ENCODE measurements at regions not wholly inside any gene's neighbourhood (a gene's known extent, or its start where the extent isn't known, plus 50 kb on each side); places are given as distances from the start of the nearest gene placed in this dataset.
"Not testable (repeated sequence)": the region's sequence is repeated elsewhere in the genome, so short reads cannot be mapped to it uniquely, and the experiment has no call there.

DNA sequence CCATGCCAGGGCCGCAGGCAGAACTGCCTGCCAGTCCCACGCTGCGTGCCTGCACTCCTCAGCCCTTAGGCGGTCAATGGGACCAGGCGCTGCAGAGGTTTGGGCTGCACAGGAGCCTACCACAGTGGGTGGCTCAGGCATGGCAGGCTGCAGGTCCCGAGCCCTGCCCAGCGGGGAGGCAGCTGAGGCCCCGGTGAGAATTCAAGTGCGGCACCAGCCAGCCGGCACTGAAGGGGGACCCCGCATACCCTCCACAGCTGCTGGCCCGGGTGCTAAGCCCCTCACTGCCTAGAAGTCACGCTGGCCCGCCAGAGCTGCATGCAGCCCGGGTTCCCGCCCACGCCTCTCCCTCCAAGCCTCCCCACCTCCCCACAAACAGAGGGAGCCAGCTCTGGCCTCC is 302.5 kb upstream of the UGT8 start:
- DNase-seq (ENCODE audit: low read depth): no peak

DNA sequence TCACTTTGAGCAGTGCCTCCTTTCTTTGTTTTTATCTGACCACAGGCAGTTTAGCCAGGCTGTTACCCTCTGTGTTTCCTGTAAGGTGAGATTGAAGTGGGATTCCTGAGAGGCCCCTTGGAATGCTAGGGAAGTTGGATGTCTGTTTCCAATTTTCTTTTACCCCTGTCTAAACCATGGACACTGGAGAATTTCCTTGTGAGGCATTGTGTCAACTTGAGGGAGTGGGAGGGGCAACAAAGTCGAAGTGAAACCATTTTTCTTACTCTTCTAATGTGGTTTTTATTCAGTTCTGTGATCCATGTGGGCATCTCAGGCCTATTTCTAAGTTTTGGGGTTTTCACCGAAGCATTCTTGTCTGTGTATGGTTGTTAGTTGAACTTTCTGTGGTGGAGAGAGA is 296.1 kb upstream of the UGT8 start:
- no peak for DNase-seq (ENCODE audit: low read depth)

DNA sequence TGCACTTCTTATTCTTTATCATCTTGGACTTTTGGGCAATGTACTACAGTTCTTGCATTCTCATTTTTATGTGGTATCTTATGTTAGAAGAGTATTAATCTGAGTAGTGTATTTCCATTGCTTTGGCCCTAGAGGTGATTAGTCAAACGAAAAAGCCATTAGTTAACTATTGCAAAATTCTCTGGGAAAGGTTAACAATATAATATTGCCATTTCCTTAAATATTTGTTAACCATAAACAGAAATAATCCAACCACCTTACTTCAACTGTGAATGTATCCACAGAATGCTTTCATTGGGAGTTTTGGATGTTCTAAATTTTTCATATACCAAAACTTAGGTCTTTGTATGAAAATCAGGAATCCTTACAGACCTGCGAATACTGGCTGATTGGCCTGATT is 294.6 kb upstream of the UGT8 start:
- no peak for DNase-seq (ENCODE audit: low read depth)

DNA sequence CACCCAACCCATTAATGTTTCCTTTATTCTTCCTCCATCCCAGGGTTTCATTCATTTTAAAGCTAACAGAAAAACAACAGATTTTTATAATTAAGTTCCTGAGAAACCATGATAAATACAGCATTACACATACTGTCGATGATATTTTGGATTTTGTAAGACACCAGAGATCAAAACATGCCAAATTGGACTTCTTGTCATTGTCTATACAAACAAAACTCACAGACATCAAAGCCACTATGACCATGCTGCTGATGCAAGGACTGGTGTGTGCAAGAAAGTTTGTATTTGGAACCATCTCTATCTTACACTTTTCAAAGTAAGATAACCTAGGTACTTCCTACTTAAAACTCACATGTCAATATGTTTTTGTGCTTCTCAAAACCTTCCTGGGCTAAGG is 294.0 kb upstream of the UGT8 start:
- no peak for DNase-seq (ENCODE audit: low read depth)

DNA sequence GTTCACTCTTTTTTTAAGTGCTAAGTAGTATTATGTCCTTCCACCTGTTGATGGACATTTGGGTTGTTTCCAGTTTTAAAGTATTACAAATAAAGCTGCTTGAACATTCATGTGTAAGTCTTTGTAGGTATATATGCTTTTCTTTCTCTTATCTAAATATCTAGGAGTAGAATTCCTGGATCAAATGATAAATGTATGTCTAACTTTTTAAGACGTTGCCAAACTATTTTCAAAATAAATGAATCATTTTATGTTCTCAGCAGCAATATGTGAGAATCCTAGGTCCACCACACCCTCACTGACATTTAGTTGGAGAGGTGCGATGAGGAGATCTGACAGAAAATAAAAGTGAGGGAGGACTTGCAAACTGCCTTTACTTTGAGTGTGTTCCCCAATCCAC is 291.7 kb upstream of the UGT8 start:
- DNase-seq (ENCODE audit: low read depth): no peak

DNA sequence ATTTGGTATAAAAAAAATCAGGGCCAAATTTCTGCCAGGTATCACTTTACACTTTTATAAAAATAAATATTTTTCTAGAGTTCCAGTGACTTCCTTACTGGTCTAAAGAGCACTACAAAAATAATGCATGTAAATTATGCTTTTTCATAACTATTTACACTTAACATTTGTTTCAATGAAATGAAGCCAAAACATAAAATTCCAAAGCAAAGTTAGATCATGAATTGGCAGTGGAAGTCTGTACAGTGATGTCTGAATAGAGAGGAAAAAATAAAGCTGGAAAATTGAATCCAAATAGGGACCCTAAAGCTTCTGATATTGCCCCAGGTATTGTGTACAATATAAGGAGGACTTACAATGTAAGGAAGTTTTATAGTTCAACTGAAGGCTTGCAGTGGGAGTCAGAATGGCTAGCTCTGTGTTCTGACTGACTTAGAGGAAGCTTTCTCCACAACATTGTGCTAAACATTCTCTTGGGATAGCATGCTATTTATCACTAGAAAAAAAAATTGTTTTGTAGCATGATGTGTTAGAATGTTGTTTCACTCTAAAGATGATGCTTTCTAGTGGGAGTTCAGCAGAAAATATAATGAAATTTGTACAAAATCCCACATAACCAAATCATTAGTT is 288.2 kb upstream of the UGT8 start:
- no peak for DNase-seq (ENCODE audit: low read depth)

DNA sequence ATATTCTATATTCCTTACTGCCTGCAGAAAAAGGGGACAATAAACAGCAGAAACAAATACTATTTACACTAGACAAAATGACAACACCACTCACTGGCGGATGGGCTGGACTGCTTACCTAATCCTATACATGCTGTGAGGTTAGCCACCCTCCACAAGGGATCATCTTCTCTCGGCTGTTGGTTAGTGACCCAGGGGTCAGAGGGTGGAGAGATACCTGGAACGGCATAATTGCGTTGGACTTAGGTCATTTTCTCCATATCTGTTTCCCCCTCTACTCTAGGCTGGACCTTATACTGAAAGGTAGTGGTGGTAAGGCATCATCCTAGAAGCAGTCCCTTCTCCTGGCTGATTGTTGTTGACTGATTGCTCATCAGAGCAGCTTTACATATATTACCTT is 286.8 kb upstream of the UGT8 start:
- no peak for DNase-seq (ENCODE audit: low read depth)

DNA sequence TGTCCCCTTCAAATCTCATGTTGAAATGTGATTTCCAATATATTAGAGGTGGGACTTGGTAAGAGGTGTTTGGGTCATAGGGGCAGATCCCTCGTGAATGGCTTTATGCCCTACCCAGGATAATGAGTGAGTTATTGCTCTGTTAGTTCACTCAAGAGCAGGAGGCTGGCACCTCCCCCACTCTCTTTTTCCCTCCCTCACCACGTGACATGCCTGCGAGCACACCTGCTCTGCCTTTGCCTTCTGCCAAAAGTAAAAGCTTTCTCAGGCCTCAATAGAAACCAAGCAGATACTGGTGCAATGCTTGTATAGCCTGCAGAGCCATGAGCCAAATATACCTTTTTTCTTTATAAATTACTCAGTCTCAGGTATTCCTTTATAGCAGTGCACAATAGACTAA is 286.3 kb upstream of the UGT8 start:
- no peak for DNase-seq (ENCODE audit: low read depth)

DNA sequence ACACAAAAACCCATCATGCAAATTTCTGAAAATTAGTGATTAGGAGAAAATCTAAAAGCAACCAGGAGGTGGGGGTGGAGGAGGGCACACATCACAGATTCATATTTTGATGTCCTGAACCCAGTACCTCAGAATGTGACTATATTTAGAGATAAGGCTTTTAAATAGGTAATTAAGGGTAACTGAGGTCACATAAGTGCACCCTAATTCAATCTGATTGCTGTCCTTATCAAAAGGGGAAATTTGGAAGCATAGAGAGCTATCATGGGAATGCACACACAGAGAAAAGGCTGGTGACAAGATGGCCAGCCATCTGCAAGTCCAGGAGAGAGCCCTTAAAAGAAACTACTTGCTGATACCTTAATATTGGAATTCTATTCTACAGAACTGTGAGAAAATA is 281.8 kb upstream of the UGT8 start:
- no peak for DNase-seq (ENCODE audit: low read depth)

DNA sequence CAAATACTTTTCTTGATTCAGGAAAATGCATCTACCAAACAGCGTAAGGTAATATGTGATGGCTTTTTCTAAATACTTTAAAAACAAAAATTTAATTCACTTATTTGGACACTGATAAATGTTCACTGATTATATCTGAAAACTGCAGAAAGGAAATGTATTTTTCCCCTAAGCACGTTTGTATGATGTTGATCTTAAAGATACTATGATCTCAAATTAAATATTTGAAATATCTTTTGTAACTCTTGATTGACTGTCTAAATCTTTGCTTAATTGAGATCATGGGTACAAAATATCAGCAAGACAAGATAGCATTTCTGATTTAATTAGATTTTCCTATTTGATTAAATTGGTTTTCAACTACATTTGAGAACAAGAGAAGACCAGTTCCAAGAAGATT is 281.0 kb upstream of the UGT8 start:
- DNase-seq (ENCODE audit: low read depth): no peak

DNA sequence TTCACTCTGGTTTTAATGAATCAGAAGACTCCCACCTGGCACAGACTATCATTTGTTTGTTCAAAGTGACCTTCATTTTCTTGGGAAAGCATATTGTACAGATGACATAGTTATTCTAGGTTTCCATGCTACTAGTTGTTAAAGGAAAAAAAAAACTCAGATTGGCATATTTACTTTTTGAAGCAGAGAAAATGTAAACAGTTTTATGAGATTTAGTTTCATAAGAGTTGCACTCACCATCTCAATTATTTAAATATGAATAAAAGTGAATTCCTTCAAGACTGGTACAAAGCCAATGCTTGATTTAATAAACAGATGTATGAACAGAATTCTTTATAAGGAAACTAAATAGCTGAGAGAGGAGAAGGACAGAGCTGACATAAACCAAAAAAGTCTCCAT is 280.3 kb upstream of the UGT8 start:
- no peak for DNase-seq (ENCODE audit: low read depth)

DNA sequence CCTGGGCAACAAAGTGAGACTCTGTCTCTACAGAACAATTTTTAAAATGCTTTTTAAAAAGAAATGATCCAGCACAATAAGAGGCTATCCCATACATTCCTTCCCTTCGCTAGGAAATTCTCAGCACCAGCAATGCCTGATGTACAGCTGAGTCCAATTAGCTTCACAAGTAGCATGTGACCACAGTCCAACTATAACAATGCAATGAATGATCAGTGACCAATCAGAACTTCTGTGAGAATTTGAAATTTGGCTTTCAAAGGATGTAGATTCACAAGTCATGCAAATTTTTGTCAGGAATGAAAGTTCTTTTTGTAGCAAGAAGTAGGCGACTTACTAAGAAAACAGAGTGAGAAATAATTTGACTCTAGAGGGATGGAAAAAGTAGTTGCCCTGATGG is 278.5 kb upstream of the UGT8 start:
- no peak for DNase-seq (ENCODE audit: low read depth)

DNA sequence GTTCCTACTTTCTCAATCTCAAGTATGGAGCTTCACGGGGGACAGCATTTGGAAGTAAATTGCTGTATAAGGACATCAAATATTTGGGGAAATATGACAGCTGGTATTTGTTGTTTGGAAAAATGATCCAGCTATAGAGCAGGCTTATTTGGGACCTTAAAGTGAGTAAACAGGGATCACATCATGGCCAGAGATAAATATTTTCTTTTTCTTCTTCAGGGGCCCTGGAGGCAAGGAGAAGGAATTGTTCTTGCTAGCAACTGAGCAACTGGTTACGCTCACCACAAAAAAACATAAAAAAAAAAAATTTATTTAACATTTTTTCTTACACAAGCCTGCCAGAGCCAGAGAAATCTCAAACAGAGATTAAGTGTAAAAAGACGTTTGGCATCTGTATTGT is 277.2 kb upstream of the UGT8 start:
- no peak for DNase-seq (ENCODE audit: low read depth)

DNA sequence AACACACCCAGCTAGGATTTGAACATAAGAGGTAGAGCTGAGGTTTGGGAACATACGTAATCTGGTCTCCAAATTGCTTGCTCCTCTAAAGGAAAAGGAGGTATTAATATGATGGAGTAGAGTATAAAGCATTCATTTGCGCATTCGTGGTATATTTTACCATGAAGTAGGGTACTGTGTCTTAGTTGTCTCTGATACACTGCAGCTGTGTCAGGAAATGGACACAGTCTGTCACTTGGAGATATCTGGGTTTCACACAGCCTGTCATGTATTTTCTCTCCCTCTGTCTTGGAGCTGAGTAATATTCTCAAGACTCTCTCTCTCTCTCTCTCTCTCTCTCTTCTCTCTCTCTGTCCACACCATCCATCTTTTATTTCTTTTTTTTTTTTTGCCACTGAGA is 274.8 kb upstream of the UGT8 start:
- no peak for DNase-seq (ENCODE audit: low read depth)

DNA sequence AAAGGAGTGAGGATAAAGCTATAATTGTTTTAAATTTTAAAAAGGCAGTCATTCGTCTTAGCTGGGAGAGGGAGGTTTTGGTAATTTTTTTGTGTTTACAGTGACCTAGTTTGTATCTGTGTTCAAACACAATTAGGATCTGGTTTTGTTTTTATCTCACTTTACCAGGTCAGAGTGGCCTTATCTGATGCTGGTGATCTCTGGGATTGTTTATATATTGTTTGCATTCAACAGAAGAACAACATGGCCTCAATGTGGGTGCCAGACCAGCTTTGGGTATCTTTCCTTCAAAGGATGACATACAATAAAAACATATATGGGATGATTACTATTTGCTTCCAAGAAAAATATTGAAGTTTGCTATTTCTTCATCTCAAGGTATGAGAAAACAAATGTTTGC is 272.2 kb upstream of the UGT8 start:
- DNase-seq (ENCODE audit: low read depth): no peak

DNA sequence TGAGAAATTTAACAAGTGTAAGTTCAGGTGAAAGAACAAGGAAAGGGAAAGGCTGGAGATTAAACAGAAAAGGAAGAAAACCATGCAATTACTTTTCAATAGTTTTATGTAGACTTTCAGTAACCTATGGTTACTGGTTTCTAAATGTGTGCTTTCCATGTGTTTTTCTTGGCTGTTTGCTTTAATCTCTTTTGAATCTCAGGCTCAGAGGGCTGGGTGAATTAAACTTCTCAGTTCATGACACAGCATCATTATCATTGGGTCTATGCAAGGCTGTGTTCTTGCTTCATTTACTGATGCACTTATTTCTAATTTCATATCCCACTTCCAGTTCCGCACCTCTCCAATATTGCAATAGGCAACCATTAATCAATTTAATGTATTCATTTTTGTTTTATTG is 266.5 kb upstream of the UGT8 start:
- no peak for DNase-seq (ENCODE audit: low read depth)

DNA sequence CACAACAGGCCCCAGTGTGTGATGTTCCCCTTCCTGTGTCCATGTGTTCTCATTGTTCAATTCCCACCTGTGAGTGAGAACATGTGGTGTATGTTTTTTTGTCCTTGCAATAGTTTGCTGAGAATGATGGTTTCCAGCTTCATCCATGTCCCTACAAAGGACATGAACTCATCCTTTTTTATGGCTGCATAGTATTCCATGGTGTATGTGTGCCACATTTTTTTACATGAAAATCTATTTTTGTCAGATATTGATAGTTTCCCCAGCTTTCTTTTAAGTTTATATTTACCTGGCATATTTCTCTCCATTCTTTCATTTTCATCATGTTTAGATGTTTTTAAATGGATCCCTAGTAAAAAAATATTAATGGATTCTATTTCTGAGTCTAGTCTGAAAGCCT is 264.2 kb upstream of the UGT8 start:
- DNase-seq (ENCODE audit: low read depth): not testable (repeated sequence)

DNA sequence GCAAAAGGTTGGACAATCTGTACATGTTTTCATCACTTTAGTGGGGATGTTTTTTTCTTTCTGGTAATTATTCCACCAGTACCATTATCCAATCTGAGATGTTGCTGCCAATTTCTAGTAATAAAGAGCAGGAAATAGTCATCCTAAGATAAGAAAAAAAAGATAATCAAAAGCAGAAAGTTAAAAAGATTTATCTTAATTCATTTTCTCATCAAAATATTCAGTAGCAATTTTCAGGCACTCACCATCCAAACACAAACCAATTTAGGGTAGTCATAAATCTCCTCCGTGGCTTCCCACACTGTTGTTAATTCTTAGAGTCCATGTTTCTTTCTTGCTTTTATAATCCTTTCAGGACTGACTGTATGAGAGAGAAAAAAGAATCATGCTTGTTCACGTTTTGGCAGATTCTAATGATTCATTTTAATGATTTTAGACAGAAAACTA is 263.7 kb upstream of the UGT8 start:
- no peak for DNase-seq (ENCODE audit: low read depth)

DNA sequence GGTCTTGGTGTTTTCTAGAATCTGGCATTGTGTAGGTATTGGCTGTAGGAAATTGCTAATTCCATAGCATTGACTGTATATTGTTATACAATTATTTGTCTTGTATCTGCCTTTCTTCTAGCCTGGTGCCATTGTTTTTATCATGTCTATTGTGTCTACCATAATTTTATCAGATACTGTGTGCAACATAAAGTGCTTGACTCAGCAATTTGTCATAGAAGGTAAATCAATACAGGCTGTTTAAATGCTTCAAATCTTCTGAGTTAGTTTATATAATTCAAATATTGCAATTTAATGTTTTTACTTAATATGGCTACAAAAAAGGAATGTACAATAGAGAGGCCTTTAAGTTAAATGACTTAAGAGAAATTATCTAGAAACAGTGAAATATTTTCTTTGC is 263.3 kb upstream of the UGT8 start:
- no peak for DNase-seq (ENCODE audit: low read depth)

DNA sequence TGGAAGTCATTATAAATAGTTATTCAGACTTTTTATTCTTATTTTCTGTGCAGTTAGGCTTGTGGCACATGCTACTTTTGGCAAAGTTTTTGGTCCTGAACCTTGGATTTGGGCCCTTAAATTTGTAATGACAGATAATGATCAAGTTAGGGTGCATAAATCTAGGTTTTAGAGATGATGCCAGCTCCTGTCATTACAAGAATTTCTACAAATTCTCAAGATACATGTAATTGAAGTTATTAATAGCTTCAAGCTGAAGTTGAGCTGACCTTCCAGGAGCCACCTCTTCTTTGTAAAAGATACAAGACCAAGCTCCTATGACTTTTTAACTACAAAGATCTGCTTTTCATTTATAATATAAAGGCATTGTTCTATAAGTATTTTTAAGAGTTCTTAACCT is 255.6 kb upstream of the UGT8 start:
- DNase-seq (ENCODE audit: low read depth): no peak

DNA sequence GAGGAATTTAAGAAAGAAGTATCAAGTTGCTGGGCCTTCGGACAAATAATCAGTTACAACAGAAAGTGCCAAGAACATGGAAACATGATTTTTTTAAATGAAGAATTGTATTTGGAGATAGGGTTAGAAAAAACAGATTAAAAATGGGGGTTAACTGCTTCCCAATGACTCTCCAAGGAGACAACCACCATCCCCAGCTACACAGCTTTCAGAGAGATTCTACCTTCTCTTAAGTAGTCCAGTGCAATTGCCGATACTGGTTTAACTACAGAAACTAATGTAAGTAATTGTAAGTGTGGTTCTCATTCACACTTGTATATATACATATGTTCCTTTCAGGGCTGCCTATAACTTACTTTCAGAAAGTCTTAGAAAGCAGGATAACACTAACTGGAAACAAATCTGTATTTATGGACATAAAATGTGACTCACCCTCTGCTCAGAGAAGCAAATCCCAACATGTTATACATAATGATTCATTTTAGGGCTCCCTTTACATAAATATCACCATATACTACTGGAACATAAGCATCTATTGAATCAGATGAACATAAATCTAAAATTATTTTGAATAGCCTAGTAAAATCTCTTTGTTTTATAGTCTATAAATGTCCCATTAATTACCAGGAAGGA is 248.9 kb upstream of the UGT8 start:
- no peak for DNase-seq (ENCODE audit: low read depth)

DNA sequence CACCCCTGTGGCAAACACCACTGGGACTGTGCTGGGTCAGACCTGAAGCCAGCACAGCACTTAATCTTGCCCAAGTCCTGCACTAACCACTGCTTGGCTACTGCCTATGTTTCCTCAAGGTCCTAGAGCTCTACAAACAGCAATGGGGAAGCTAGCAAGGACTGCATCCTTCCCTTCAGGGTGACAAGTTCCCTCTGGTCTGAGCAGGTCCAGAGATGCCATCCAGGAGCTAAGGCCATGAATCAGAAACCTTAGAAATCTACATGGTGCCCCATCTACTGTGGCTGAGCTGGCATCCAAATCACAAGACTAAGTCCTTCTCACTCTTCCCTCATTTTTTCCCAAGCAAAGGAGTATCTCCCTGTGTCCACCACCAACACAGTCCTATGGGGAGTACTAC is 239.7 kb upstream of the UGT8 start:
- DNase-seq (ENCODE audit: low read depth): no peak

DNA sequence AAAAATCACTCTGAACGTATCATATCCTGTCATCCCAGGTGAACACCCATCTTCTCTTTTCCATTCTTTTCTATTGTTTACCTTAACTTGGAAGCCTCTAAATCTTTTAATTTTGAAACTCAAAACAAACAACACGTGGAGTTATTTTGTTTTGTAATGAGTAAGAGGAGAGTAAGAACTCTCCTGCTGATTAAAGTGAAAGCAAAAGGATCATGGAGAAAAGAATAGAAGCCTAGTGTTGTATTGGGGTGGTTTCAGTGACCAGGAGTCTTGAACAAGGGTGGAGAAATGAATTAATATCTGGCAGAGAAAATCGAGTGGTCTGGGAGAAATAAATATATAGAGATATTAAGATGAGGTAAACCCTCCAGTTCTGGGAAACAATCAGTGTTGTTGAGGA is 237.4 kb upstream of the UGT8 start:
- DNase-seq (ENCODE audit: low read depth): no peak

DNA sequence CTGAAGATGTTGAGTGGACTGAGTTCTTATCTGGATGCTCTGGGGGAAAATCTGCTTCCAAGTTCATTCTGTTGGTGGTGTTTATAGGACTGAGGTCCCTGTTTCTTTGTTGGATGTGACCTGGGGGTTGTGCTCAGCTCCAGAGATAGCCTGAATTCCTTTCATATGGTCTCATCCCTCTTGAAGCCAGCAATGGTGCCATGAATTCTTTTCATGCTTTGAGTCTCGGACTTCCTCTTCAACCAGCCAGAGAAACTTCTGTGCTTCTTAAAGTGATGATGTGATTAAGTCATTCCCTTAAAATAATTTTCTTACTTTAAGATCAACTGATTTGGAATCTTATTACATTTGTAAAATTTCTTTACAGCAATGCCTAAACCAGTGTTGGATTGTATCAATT is 233.8 kb upstream of the UGT8 start:
- no peak for DNase-seq (ENCODE audit: low read depth)

DNA sequence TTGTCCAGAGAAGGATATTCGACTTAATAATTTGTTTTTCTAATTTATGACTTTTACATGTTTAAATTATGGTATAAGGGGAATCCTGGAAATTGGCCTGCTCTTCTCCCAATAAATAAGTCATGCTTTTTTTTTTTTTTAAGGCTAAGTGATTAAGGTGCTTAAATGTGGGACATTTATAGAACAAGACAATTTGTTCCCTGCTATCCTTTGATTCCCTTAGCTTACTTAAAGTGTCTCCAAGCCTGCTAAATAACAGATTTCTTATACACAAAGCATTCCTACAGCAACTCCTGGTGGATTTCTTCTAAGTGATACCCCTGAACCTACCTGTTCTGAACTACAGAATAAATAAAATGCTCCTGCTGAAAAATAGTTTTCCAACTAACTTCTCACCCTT is 233.0 kb upstream of the UGT8 start:
- DNase-seq (ENCODE audit: low read depth): no peak

All from activated T-cell treated with anti-CD3 and anti-CD28 coated beads for 48 hours (primary cell).